Activated naive CD4-positive, alpha-beta T cell (primary cell): ENCODE measurements at regions not wholly inside any gene's neighbourhood (a gene's known extent, or its start where the extent isn't known, plus 50 kb on each side); places are given as distances from the start of the nearest gene placed in this dataset.

ENCODE experiments used
- DNase-seq, 4 experiments: peaks; one replicate each; lab custom pipeline; 2025; lab: John Stamatoyannopoulos, UW

DNA sequence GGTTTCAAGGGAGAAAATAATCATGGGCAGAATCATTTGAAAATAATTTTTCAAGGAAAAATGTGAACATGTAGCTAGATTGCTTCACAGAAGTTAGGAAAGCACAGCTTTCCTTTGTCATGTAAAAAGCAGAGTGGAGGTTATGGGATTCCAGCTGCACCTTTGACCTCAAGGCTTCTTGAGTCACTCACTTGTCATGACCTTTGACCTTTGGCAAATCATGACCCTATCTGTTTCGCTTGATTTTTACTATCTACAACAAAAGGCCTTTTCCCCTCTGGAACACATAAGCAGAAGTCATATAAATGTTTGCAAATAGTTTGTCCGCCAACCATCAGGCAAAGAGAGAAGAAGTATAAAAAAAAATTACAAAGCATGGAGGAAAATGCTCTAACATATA lies 210.7 kb upstream of the MIR17HG start:
- DNase-seq, result no peak

- DNase-seq, result no peak
Observed at GRCh38 chr13:91139232-91139631, 208.3 kb upstream of the MIR17HG start.

DNA sequence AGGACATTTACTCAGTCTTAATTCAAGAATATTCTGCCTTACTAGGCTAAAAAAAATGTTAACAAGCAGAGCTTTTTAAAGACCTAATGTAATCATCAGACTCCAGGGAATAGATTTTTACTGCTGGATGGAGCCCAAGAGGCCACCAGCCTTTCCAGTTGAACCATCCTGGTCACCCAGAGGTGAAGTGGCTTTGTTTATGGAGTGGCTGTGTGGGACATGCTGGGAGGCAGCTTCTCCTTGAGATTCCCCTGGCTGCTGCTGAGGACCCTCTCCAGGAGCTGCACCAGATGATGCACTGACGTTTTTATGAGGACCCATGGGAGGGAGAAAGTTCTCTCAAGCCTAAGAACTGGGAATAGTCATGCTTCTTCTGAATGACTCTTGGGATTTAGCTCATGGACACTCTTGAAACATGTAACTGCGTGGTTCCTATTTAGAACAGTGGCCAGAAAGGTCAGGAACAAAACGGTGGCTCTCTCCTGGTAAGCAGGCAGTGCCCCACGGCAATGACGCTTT lies 205.9 kb upstream of the MIR17HG start:
- no peak for DNase-seq

DNA sequence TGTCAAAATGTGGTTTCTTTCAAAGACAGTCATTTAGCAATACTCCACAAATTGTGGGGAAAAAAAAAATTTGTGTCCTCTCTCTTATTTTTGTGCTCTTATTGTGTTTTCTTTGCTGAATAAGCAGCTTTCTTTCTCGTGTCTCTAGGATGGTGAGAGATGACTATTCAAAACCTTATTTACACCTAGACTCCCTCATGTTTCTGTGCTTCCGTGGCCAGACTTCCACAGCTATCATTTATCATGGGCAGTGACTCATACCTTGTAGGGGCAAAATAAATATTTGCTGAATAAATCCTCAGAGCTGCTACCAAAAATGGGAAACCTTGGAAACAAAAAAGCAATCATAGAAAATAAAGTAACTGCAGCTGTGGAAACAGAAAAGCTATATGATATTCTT lies 204.9 kb upstream of the MIR17HG start:
- no peak for DNase-seq

DNA sequence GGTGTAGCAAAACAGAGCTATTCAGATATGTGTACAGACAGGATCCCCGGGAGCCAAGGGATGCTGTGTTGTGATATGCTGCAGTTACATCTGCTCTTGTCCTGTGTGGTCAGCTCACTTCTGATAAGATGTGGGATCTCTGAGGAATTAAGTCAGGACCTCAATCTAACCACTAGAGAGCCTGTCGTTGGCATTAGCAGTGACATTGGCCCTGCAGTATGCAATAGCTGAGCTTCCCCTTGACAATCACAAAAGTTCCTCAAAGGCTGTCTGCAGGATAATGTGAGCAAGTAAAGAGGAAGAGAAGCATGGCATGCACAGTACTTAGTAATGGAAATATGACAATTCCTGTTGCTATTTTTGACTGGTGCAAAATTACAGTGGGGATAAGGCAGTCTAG lies 203.4 kb upstream of the MIR17HG start:
- DNase-seq, result no peak

DNA sequence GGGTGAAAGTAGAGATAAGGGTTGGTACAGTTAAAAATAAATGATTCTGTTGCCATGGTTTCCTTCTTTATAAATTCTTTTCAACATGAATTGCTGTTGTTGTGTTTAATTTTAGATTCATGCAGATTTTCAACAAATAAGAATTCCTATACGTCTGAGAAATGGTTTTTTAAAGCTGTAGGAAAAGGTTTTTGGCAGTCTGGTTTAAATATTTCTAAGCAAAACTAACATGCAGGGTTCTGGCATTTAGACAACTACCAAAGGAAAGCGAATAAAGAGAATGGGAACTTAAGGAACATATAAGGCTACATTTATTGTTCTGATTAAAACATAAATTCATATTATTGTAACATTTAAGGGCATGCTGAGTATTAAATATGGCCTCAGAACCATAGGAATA lies 203.0 kb upstream of the MIR17HG start:
- no peak for DNase-seq

DNA sequence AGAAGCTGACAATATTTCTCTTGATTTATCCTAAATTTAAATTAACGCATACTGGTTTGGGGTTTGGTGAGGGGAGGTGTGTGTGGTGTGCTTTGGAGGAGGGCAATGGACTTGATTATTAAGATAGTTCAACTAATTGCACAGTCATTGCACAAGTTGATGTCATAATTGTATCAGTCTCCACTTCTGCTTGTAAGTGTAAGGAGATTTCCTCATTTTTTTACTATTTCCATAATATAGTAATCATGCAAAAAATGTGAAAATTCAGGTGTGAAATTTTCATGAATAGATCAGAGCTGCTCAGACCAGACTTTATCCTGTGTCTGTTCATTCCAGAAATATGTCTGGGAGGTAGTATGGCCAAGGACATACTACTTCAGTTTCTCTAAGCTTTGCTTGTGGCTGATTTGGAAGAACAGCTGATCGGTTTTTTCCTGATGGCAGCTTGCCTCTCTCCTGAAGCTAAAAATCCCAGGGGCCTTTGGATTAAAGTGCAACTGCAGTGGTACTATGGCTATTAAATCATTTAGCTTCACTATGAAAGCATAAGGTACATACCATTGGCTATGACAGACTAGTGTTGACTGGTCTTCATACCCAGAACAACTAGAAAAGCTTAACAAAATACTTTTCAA lies 201.8 kb upstream of the MIR17HG start:
- no peak for DNase-seq

DNA sequence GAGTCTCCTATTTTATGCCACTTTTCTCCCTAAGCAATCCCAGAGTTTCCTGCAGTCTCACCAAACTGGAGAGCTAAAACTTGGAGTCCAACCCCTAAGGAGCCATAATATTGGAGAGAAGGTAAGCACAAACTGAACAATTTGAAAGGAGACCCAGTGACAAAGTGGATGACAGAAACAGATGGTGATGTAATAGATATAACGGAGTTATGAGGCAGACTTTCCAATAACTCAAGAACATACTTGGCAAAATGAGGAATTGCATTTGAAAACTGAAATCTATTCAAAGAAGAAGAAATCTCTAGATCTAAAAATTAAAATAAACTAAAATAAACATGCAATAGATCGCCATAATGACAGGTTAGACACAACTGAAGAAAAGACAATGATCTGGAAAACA lies 200.9 kb upstream of the MIR17HG start:
- DNase-seq, result no peak

- DNase-seq, result no peak
Observed at GRCh38 chr13:91148098-91148497, 199.4 kb upstream of the MIR17HG start.

GRCh38 chr13:91151921-91152320 lies 195.6 kb upstream of the MIR17HG start:
- DNase-seq, result no peak

GRCh38 chr13:91153372-91153771 lies 194.1 kb upstream of the MIR17HG start:
- no peak for DNase-seq

DNA sequence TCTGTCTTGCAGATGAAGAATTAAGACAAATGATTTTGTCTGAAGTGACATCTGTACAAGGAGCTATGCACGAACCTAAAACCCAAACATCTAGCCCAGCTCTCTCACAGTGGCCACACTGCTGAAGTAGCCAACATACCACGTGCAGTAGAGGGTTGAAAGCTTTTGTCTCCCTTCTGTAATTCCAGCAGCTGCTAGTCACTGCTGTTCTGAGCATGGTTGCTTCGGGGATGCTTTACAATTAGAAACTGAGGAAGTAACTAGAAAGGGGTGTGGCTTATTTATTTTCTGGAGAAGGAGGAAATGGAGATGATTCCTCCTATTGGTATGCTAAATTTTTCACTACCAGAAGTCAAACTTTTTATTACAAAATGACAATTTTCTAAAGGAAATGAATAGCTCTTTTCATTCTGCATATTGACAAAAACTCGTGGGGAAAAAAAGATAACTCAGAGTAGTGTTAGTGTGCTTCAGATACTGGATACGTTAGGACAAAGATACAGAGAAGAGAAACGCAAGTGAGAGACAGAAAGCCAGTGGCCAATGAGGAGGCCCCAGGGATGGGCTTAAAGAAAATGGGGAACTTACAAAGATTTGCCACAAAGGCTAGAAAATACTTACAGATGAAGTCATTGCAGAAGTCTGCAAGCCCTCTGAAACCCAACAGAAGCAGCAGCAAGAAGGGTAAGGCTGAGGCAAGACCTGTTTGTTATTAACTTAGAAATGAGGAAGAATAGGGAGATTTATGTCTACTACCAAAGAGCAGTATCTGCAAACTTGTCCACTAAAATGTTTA lies 192.7 kb upstream of the MIR17HG start:
- no peak for DNase-seq

DNA sequence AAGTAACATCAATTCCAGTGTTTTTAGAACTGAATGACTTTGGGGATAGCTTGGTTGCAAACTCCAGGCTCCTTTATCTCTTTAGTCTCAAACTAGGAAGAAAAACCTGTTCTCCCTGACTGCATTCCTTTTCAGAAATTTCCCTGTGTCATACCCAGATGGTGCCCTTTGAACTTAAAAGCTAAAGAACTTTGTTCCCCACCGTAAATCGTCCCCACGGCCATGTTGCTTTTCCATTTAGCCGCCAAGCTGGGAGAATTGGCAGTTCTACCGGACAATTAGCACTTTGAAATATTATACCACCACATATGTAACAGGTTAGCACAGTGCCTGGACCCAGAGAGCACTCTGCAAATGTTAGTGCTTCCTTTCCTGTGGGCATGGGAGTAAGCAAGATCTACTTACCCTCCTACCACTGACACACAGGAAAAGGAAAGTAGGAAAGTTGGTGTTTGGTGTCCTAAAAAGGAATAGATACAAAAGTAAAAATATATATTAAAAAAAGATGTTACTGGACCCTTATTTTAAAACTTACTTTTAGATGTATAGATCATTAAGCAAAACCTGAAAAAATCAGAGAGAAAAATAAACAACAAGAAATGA lies 191.9 kb upstream of the MIR17HG start:
- no peak for DNase-seq

- no peak for DNase-seq
Observed at GRCh38 chr13:91157273-91158016, 190.0 kb upstream of the MIR17HG start.

- no peak for DNase-seq
Observed at GRCh38 chr13:91158017-91158395, 189.5 kb upstream of the MIR17HG start.

DNA sequence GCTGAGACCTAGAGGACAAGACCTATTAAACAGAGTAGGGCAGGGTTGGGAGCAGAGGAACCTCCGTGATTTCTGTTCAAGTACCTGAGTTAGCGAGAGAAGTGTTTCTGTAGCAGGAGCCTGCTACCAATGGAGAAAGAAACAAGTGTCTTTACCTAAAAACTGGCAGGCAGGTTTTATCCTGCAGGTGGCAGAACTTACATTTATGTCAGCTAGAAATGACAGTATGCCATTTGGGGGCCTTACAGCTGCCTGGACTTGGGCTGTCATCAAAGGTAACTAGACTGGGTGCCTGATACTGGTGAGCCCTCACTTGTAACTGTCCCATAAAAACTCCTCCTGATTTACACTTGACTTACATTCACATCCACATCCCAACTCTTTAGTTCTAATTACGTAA lies 185.3 kb upstream of the MIR17HG start:
- no peak for DNase-seq

- no peak for DNase-seq
Observed at GRCh38 chr13:91162589-91162988, 184.9 kb upstream of the MIR17HG start.

GRCh38 chr13:91165758-91166157 lies 181.7 kb upstream of the MIR17HG start:
- no peak for DNase-seq

GRCh38 chr13:91166714-91167511 lies 180.6 kb upstream of the MIR17HG start:
- no peak for DNase-seq

DNA sequence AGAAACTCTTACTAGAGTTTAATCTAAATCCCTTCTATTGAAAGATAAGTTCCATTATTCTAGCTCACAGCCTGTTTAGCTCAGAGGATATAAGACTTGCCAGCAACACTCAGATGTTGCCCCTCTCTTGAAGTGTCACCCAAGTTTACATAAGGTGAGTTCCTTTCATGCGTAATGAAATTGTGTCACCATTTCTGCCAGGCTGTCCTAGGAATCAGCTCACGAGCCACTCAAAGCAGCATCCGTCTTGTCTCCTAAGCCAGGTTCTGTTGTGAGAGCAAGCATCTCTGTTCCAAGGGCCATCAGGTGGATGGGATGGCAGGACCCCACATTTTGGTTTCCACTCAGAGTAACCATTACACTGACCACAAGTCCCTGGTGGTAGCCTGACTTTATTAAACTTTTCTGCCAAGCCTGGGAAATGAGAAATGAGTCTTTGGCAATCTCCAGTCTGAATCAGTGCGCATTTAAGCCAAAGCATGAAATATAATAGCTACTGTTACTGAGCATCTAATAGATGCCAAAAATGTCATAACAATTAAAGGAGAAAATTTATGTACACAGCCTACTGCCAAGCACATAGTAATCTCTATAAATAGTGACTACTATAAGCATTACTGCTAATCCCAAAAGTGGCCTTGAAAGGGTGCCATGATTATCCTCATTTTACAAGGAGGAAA lies 179.6 kb upstream of the MIR17HG start:
- DNase-seq, result no peak

GRCh38 chr13:91168386-91168711 lies 179.1 kb upstream of the MIR17HG start:
- no peak for DNase-seq
